SK-N-SH treated with all-trans-retinoic acid at 6 μM for 48 hours (cell line): ENCODE measurements at regions not wholly inside any gene's neighbourhood (a gene's known extent, or its start where the extent isn't known, plus 50 kb on each side); places are given as distances from the start of the nearest gene placed in this dataset.

Source experiments
- ATAC-seq: fragments of 200-7000 bp; cut with Tn5 transposase; 3 replicates; pipeline ENCODE4 v1.9.1; 2020; ENCODE audit warnings: mild to moderate bottlenecking, moderate library complexity
- ARNTL ChIP-seq: fragments of 450-650 bp; formaldehyde crosslinking; IDR thresholded peaks from 2 replicates; pipeline ENCODE4 v1.5.0; 2020; ENCODE audit warnings: low read depth, mild to moderate bottlenecking, moderate library complexity, borderline replicate concordance
- BACH2 ChIP-seq: fragments of 250-450 bp; sonication (Bioruptor Pico); IDR thresholded peaks from 2 replicates; pipeline ENCODE4 v1.9.0; 2021; ENCODE audit warnings: mild to moderate bottlenecking, borderline replicate concordance
- CSDC2 ChIP-seq: fragments of 250-450 bp; sonication (Bioruptor Pico); IDR thresholded peaks from 2 replicates; pipeline ENCODE4 v1.5.0; 2020; ENCODE audit warnings: mild to moderate bottlenecking, moderate library complexity
- ESRRG ChIP-seq: fragments of 250-450 bp; sonication (Bioruptor Pico); IDR thresholded peaks from 2 replicates; pipeline ENCODE4 v1.6.1; 2021; ENCODE audit warnings: mild to moderate bottlenecking
- GLIS3 ChIP-seq: fragments of 250-450 bp; sonication (Bioruptor Pico); IDR thresholded peaks from 2 replicates; pipeline ENCODE4 v1.5.0; 2020; ENCODE audit warnings: mild to moderate bottlenecking, moderate library complexity
- ISL1 ChIP-seq: fragments of 250-450 bp; sonication (Bioruptor Pico); IDR thresholded peaks from 2 replicates; pipeline ENCODE4 v2.1.2; 2022; ENCODE audit warnings: mild to moderate bottlenecking, moderate library complexity
- OSR1 ChIP-seq: fragments of 250-450 bp; sonication (Bioruptor Pico); IDR thresholded peaks from 2 replicates; pipeline ENCODE4 v1.8.0; 2022; ENCODE audit warnings: moderate library complexity, mild to moderate bottlenecking, inconsistent platforms
- PPARA ChIP-seq: fragments of 250-450 bp; sonication (Bioruptor Pico); IDR thresholded peaks from 2 replicates; pipeline ENCODE4 v1.5.0; 2020; ENCODE audit warnings: mild to moderate bottlenecking, borderline replicate concordance
- RARB ChIP-seq: fragments of 250-450 bp; sonication (Bioruptor Pico); IDR thresholded peaks from 2 replicates; pipeline ENCODE4 v1.8.0; 2021; ENCODE audit warnings: mild to moderate bottlenecking, moderate library complexity
- TCF4 ChIP-seq: fragments of 250-450 bp; sonication (Bioruptor Pico); IDR thresholded peaks from 2 replicates; pipeline ENCODE4 v1.8.0; 2021; ENCODE audit warnings: mild to moderate bottlenecking, moderate library complexity, borderline replicate concordance
- TOX ChIP-seq: fragments of 250-450 bp; sonication (Bioruptor Pico); IDR thresholded peaks from 2 replicates; pipeline ENCODE4 v1.8.0; 2021; ENCODE audit warnings: mild to moderate bottlenecking, moderate library complexity, borderline replicate concordance
- ZC3H10 ChIP-seq: fragments of 250-450 bp; sonication (Bioruptor Pico); IDR thresholded peaks from 2 replicates; pipeline ENCODE4 v1.5.1; 2021; ENCODE audit warnings: mild to moderate bottlenecking, moderate library complexity
- ZFP3 ChIP-seq: fragments of 250-450 bp; sonication (Bioruptor Pico); IDR thresholded peaks from 2 replicates; pipeline ENCODE4 v1.5.0; 2020; ENCODE audit warnings: mild to moderate bottlenecking, moderate library complexity
- ZFP30 ChIP-seq: fragments of 450-650 bp; formaldehyde crosslinking; IDR thresholded peaks from 2 replicates; pipeline ENCODE4 v1.5.0; 2022; ENCODE audit warnings: mild to moderate bottlenecking, moderate library complexity
- ZNF565 ChIP-seq: fragments of 450-650 bp; formaldehyde crosslinking; conservative IDR thresholded peaks from 2 replicates; pipeline ENCODE4 v1.5.0; 2020; ENCODE audit warnings: low read depth, mild to moderate bottlenecking, moderate library complexity
- ZNF70 ChIP-seq: fragments of 450-650 bp; formaldehyde crosslinking; IDR thresholded peaks from 2 replicates; pipeline ENCODE4 v1.5.0; 2020; ENCODE audit warnings: mild to moderate bottlenecking, moderate library complexity
- ZNF8 ChIP-seq: fragments of 450-650 bp; formaldehyde crosslinking; IDR thresholded peaks from 2 replicates; pipeline ENCODE4 v1.5.0; 2020; ENCODE audit warnings: mild to moderate bottlenecking, moderate library complexity
- TF ChIP-seq, protein P1 (sequence below): fragments of 250-450 bp; sonication (Bioruptor Pico); IDR thresholded peaks from 2 replicates; pipeline ENCODE4 v1.5.1; 2020; ENCODE audit warnings: low read depth, mild to moderate bottlenecking, moderate library complexity
- TF ChIP-seq, protein P2 (sequence below): fragments of 250-450 bp; sonication (Bioruptor Pico); IDR thresholded peaks from 2 replicates; pipeline ENCODE4 v1.5.1; 2021; ENCODE audit warnings: mild to moderate bottlenecking, moderate library complexity
- TF ChIP-seq, protein P3 (sequence below): fragments of 250-450 bp; sonication (Bioruptor Pico); IDR thresholded peaks from 2 replicates; pipeline ENCODE4 v1.8.0; 2021; ENCODE audit warnings: low read depth, mild to moderate bottlenecking, moderate library complexity, borderline replicate concordance
- TF ChIP-seq, protein P4 (sequence below): fragments of 250-450 bp; sonication (Bioruptor Pico); IDR thresholded peaks from 2 replicates; pipeline ENCODE4 v1.5.0; 2020; ENCODE audit warnings: mild to moderate bottlenecking, moderate library complexity

- ATAC-seq, result no peak
- TF ChIP-seq ZNF70 (CRISPR knock-in tag), result no peak
- no peak for TF ChIP-seq OSR1 (CRISPR knock-in tag)
- TF ChIP-seq, protein P1, sequence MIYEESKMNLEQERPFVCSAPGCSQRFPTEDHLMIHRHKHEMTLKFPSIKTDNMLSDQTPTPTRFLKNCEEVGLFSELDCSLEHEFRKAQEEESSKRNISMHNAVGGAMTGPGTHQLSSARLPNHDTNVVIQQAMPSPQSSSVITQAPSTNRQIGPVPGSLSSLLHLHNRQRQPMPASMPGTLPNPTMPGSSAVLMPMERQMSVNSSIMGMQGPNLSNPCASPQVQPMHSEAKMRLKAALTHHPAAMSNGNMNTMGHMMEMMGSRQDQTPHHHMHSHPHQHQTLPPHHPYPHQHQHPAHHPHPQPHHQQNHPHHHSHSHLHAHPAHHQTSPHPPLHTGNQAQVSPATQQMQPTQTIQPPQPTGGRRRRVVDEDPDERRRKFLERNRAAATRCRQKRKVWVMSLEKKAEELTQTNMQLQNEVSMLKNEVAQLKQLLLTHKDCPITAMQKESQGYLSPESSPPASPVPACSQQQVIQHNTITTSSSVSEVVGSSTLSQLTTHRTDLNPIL (CRISPR knock-in tag), result no peak
- TF ChIP-seq ZFP3 (CRISPR knock-in tag), result no peak
- TF ChIP-seq TOX (CRISPR knock-in tag), result no peak
- TF ChIP-seq TCF4 (CRISPR knock-in tag), result no peak
- no peak for TF ChIP-seq ARNTL (CRISPR knock-in tag)
- TF ChIP-seq GLIS3 (CRISPR knock-in tag), result no peak
- TF ChIP-seq, protein P2, sequence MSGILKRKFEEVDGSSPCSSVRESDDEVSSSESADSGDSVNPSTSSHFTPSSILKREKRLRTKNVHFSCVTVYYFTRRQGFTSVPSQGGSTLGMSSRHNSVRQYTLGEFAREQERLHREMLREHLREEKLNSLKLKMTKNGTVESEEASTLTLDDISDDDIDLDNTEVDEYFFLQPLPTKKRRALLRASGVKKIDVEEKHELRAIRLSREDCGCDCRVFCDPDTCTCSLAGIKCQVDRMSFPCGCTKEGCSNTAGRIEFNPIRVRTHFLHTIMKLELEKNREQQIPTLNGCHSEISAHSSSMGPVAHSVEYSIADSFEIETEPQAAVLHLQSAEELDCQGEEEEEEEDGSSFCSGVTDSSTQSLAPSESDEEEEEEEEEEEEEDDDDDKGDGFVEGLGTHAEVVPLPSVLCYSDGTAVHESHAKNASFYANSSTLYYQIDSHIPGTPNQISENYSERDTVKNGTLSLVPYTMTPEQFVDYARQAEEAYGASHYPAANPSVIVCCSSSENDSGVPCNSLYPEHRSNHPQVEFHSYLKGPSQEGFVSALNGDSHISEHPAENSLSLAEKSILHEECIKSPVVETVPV (CRISPR knock-in tag), result no peak
- TF ChIP-seq ZFP30, result no peak
- no peak for TF ChIP-seq ZC3H10 (CRISPR knock-in tag)
- no peak for TF ChIP-seq ESRRG (CRISPR knock-in tag)
- TF ChIP-seq ZNF8 (CRISPR knock-in tag), result no peak
These were observed 456.4 kb upstream of the KLF4 start for GRCh38 chr9:107945961-107946360.

GRCh38 chr9:107945493-107945892 lies 455.9 kb upstream of the KLF4 start:
- ATAC-seq, result no peak

GRCh38 chr9:107944387-107944786 lies 454.8 kb upstream of the KLF4 start:
- TF ChIP-seq TCF4 (CRISPR knock-in tag), result no peak
- no peak for TF ChIP-seq CSDC2 (CRISPR knock-in tag)
- TF ChIP-seq RARB (CRISPR knock-in tag), result no peak
- no peak for TF ChIP-seq ISL1 (CRISPR knock-in tag)
- TF ChIP-seq, protein P3, sequence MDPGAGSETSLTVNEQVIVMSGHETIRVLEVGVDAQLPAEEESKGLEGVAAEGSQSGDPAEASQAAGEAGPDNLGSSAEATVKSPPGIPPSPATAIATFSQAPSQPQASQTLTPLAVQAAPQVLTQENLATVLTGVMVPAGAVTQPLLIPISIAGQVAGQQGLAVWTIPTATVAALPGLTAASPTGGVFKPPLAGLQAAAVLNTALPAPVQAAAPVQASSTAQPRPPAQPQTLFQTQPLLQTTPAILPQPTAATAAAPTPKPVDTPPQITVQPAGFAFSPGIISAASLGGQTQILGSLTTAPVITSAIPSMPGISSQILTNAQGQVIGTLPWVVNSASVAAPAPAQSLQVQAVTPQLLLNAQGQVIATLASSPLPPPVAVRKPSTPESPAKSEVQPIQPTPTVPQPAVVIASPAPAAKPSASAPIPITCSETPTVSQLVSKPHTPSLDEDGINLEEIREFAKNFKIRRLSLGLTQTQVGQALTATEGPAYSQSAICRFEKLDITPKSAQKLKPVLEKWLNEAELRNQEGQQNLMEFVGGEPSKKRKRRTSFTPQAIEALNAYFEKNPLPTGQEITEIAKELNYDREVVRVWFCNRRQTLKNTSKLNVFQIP (CRISPR knock-in tag), result no peak
- no peak for TF ChIP-seq ZNF70 (CRISPR knock-in tag)
- TF ChIP-seq ZC3H10 (CRISPR knock-in tag), result no peak
- TF ChIP-seq, all 23 proteins: peak for 0
- no peak for ATAC-seq

More at GRCh38 chr9:107945493-107945892, 455.9 kb upstream of the KLF4 start:
- TF ChIP-seq, protein P1 (CRISPR knock-in tag), result no peak
- TF ChIP-seq, protein P2 (CRISPR knock-in tag), result no peak
- TF ChIP-seq TOX (CRISPR knock-in tag), result no peak
- no peak for TF ChIP-seq ZFP30
- TF ChIP-seq ZNF70 (CRISPR knock-in tag), result no peak
- TF ChIP-seq BACH2 (CRISPR knock-in tag), result no peak
- TF ChIP-seq PPARA (CRISPR knock-in tag), result no peak
- no peak for TF ChIP-seq OSR1 (CRISPR knock-in tag)
- no peak for TF ChIP-seq TCF4 (CRISPR knock-in tag)
- no peak for TF ChIP-seq ZC3H10 (CRISPR knock-in tag)
- no peak for TF ChIP-seq GLIS3 (CRISPR knock-in tag)
- TF ChIP-seq RARB (CRISPR knock-in tag), result no peak
- no peak for TF ChIP-seq ZNF565 (CRISPR knock-in tag)

- ATAC-seq, result no peak
- TF ChIP-seq, protein P1 (CRISPR knock-in tag), result no peak
- TF ChIP-seq ARNTL (CRISPR knock-in tag) (no peak), ZC3H10 (CRISPR knock-in tag) (no peak), PPARA (CRISPR knock-in tag) (no peak), BACH2 (CRISPR knock-in tag) (no peak), ZNF8 (CRISPR knock-in tag) (no peak), CSDC2 (CRISPR knock-in tag) (no peak), GLIS3 (CRISPR knock-in tag) (no peak)
- TF ChIP-seq, protein P4, sequence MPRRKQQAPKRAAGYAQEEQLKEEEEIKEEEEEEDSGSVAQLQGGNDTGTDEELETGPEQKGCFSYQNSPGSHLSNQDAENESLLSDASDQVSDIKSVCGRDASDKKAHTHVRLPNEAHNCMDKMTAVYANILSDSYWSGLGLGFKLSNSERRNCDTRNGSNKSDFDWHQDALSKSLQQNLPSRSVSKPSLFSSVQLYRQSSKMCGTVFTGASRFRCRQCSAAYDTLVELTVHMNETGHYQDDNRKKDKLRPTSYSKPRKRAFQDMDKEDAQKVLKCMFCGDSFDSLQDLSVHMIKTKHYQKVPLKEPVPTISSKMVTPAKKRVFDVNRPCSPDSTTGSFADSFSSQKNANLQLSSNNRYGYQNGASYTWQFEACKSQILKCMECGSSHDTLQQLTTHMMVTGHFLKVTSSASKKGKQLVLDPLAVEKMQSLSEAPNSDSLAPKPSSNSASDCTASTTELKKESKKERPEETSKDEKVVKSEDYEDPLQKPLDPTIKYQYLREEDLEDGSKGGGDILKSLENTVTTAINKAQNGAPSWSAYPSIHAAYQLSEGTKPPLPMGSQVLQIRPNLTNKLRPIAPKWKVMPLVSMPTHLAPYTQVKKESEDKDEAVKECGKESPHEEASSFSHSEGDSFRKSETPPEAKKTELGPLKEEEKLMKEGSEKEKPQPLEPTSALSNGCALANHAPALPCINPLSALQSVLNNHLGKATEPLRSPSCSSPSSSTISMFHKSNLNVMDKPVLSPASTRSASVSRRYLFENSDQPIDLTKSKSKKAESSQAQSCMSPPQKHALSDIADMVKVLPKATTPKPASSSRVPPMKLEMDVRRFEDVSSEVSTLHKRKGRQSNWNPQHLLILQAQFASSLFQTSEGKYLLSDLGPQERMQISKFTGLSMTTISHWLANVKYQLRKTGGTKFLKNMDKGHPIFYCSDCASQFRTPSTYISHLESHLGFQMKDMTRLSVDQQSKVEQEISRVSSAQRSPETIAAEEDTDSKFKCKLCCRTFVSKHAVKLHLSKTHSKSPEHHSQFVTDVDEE (CRISPR knock-in tag), result no peak
- TF ChIP-seq, protein P3 (CRISPR knock-in tag), result no peak
These were observed 454.3 kb upstream of the KLF4 start for GRCh38 chr9:107943901-107944300.
